Breast epithelium (tissue), 4 donors: ENCODE measurements at regions not wholly inside any gene's neighbourhood (a gene's known extent, or its start where the extent isn't known, plus 50 kb on each side); places are given as distances from the start of the nearest gene placed in this dataset.

ENCODE experiments used
- DNase-seq, 2 donors: peaks; one replicate each; pipeline ENCODE4 v3.0.0-alpha.2; 2019; ENCODE audit warnings: low spot score in 2 of 2
- H3K27ac ChIP-seq, 2 donors: fragments of 200-600 bp; sonication (generic) in 1 of 2; one replicate each; pipeline ENCODE4 v1.5.1; 2016 to 2019; ENCODE audit warnings: mild to moderate bottlenecking in 1 of 2
- H3K27me3 ChIP-seq, 2 donors: fragments of 200-600 bp; sonication (generic) in 1 of 2; one replicate each; pipeline versions ENCODE4 v1.5.1 to v1.6.0; 2017 to 2019; ENCODE audit warnings: control low read depth in 1 of 2, mild to moderate bottlenecking in 1 of 2
- H3K36me3 ChIP-seq: fragments of 200-600 bp; one replicate; pipeline ENCODE4 v1.5.1; 2019
- H3K4me1 ChIP-seq, 2 donors: fragments of 200-600 bp; sonication (generic); one replicate each; pipeline ENCODE4 v1.5.1; 2016 to 2019; ENCODE audit warnings: control low read depth in 1 of 2
- H3K4me3 ChIP-seq, 3 donors: fragments of 200-600 bp; sonication (generic); 1 replicate in 2 of 3; 2 replicates in 1 of 3; pipeline ENCODE4 v1.5.1; 2016 to 2019; ENCODE audit warnings: mild to moderate bottlenecking in 3 of 3, moderate library complexity in 2 of 3
- H3K9me3 ChIP-seq, 2 donors: fragments of 200-600 bp; sonication (generic) in 1 of 2; one replicate each; pipeline ENCODE4 v1.5.1; 2016 to 2019; ENCODE audit warnings: control low read depth in 1 of 2
- CTCF ChIP-seq, 3 donors: fragments of 450-650 bp; IDR thresholded peaks; one replicate each; pipeline ENCODE4 v1.5.1; 2016 to 2017; ENCODE audit warnings: antibody characterized with exemption in 3 of 3, mild to moderate bottlenecking in 3 of 3, moderate library complexity in 3 of 3
- POLR2A ChIP-seq: fragments of 450-650 bp; IDR thresholded peaks from one replicate; pipeline ENCODE4 v1.6.1; 2016; ENCODE audit warnings: antibody characterized with exemption, mild to moderate bottlenecking, moderate library complexity
- POLR2AphosphoS5 ChIP-seq, 3 donors: sonication (generic); formaldehyde crosslinking; IDR thresholded peaks; one replicate each; pipeline ENCODE4 v1.6.1; 2017; ENCODE audit warnings: antibody characterized with exemption in 3 of 3
- intact Hi-C: fragments of 100-400 bp; cut with DNase I; formaldehyde crosslinking; loops from one replicate; pipeline ENCODE4 v1.15.1; 2023; ENCODE audit warnings: low total_unique reads

GRCh38 chr13:58397596-58398387 lies 766.2 kb downstream of the PCDH17 start:
- Histone ChIP-seq H3K27me3 (no peaks in the 10 kb centered on the region), H3K9me3 (peaks cover 2 to 10% of the 10 kb centered on the region in 2 donors), H3K4me3 (no peak overlapping the region), H3K4me1 (no peaks in the 10 kb centered on the region), H3K27ac (no peak overlapping the region), H3K36me3 (no peaks in the 10 kb centered on the region)
- intact Hi-C loops = no loop called here
- TF ChIP-seq POLR2A (no peak), CTCF (IDR thresholded peaks at IDR 0.05) (no peak), POLR2AphosphoS5 (IDR thresholded peaks at IDR 0.05) (no peak)
- DNase-seq = no peak

- H3K4me1 ChIP-seq = no peaks in the 10 kb centered on the region
- no peak overlapping the region for H3K27ac ChIP-seq
- no peak for TF ChIP-seq POLR2A
- no peak for TF ChIP-seq POLR2AphosphoS5 (IDR thresholded peaks at IDR 0.05)
- TF ChIP-seq CTCF (IDR thresholded peaks at IDR 0.05) = no peak
- H3K36me3 ChIP-seq = no peaks in the 10 kb centered on the region
- H3K4me3 ChIP-seq = no peak overlapping the region
- DNase-seq = no peak
- peaks cover 2 to 10% of the 10 kb centered on the region in 2 donors for H3K9me3 ChIP-seq
- intact Hi-C loops = no loop called here
- no peaks in the 10 kb centered on the region for H3K27me3 ChIP-seq
These were observed 767.7 kb downstream of the PCDH17 start for GRCh38 chr13:58399263-58399662.

DNA sequence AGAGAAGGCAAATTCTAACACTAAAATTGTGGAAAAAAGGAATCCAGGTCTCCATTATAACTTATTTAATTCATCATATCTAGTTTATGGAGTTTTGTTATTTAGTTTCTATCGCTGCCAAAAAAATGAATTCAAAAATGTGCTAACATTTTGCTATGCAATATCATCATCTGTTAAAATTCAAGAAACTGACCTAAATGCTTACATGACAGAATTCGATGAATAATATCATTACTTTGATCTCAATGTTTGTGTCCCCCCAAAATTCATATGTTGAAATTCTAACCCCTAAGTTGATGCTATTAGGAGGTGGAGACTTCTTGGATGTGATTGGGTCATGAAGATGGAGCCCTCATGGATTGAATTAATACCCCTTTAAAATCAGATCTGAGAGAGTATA lies 775.0 kb downstream of the PCDH17 start:
- Histone ChIP-seq H3K36me3 (peaks cover 5% of the 10 kb centered on the region), H3K4me3 (no peak overlapping the region), H3K27me3 (no peaks in the 10 kb centered on the region), H3K9me3 (no peaks in the 10 kb centered on the region), H3K4me1 (no peaks in the 10 kb centered on the region), H3K27ac (no peak overlapping the region)
- no peak for TF ChIP-seq CTCF (IDR thresholded peaks at IDR 0.05)
- no peak for DNase-seq
- intact Hi-C loops = no loop called here

GRCh38 chr13:58429917-58430316 lies 798.4 kb downstream of the PCDH17 start:
- TF ChIP-seq POLR2AphosphoS5 (IDR thresholded peaks at IDR 0.05) = no peak
- TF ChIP-seq POLR2A = no peak
- no peak for TF ChIP-seq CTCF (IDR thresholded peaks at IDR 0.05)
- no peaks in the 10 kb centered on the region for H3K4me1 ChIP-seq
- H3K27me3 ChIP-seq = no peaks in the 10 kb centered on the region
- intact Hi-C loops = no loop called here
- no peaks in the 10 kb centered on the region for H3K9me3 ChIP-seq
- no peaks in the 10 kb centered on the region for H3K36me3 ChIP-seq
- no peak overlapping the region for H3K4me3 ChIP-seq
- DNase-seq = no peak
- no peak overlapping the region for H3K27ac ChIP-seq

DNA sequence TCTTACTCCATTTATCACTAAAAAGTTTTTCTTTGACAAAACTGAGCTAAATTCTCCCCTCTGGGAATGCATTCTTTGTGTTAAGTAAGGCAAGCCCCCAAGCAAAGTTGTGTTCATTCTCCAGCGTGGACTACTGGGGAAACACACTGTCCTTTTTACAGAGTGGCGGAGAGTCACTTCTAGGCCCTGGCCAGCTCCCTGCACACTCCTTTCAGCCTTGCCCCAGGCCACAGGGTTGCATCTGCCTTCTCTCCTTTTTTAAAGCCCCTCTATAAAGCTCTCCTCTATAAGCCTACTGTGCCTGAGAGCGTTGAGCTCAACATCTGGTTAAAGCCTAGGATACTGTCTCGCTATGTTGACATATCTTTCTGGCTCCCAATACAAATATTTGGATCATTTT lies 803.4 kb downstream of the PCDH17 start:
- intact Hi-C loops = no loop called here
- no peaks in the 10 kb centered on the region for H3K4me1 ChIP-seq
- H3K27ac ChIP-seq = no peak overlapping the region
- H3K27me3 ChIP-seq = no peaks in the 10 kb centered on the region
- no peaks in the 10 kb centered on the region for H3K9me3 ChIP-seq
- TF ChIP-seq POLR2AphosphoS5 (IDR thresholded peaks at IDR 0.05) = no peak
- no peak for TF ChIP-seq CTCF (IDR thresholded peaks at IDR 0.05)
- no peak for TF ChIP-seq POLR2A
- DNase-seq = no peak
- no peaks in the 10 kb centered on the region for H3K36me3 ChIP-seq
- no peak overlapping the region for H3K4me3 ChIP-seq
